Skeletal muscle satellite cell (primary cell): ENCODE measurements at regions not wholly inside any gene's neighbourhood (a gene's known extent, or its start where the extent isn't known, plus 50 kb on each side); places are given as distances from the start of the nearest gene placed in this dataset.

Source experiments
- H3K27me3 ChIP-seq: 2 replicates; pipeline ENCODE4 v1.7.0; 2013; ENCODE audit warnings: low read length; ENCODE audit not compliant: control insufficient read depth, insufficient read depth
- H3K36me3 ChIP-seq: 2 replicates; pipeline ENCODE4 v1.7.0; 2013; ENCODE audit warnings: mild to moderate bottlenecking, control low read depth, low read length; ENCODE audit not compliant: insufficient read depth
- H3K4me1 ChIP-seq: 2 replicates; pipeline ENCODE4 v1.7.0; 2013; ENCODE audit warnings: low read length; ENCODE audit not compliant: control insufficient read depth, insufficient read depth
- H3K4me2 ChIP-seq: 2 replicates; pipeline ENCODE4 v1.7.0; 2013; ENCODE audit warnings: mild to moderate bottlenecking, low read length
- H3K4me3 ChIP-seq: 2 replicates; pipeline ENCODE4 v1.7.0; 2013; ENCODE audit warnings: low read length
- H3K9ac ChIP-seq: 2 replicates; pipeline ENCODE4 v1.7.0; 2013; ENCODE audit warnings: mild to moderate bottlenecking, low read depth, low read length, moderate library complexity
- H3K9me3 ChIP-seq: replicated peaks from 2 replicates; pipeline ENCODE4 v1.7.0; 2013; ENCODE audit warnings: mild to moderate bottlenecking, control low read depth, low read length

- no peak overlapping the region for H3K4me3 ChIP-seq
- H3K4me2 ChIP-seq = no peak overlapping the region
- H3K27me3 ChIP-seq = no peaks in the 10 kb centered on the region
- H3K36me3 ChIP-seq = no peaks in the 10 kb centered on the region
- no peak overlapping the region for H3K9ac ChIP-seq
- peaks cover 3% of the 10 kb centered on the region for H3K9me3 ChIP-seq
- no peaks in the 10 kb centered on the region for H3K4me1 ChIP-seq
These were observed 743.4 kb upstream of the CTNND2 start for GRCh38 chr5:12647613-12648012.

- no peaks in the 10 kb centered on the region for H3K27me3 ChIP-seq
- no peaks in the 10 kb centered on the region for H3K4me1 ChIP-seq
- no peak overlapping the region for H3K9ac ChIP-seq
- H3K4me2 ChIP-seq = no peak overlapping the region
- peaks cover under 1% of the 10 kb centered on the region for H3K9me3 ChIP-seq
- no peaks in the 10 kb centered on the region for H3K36me3 ChIP-seq
- no peak overlapping the region for H3K4me3 ChIP-seq
These were observed 741.3 kb upstream of the CTNND2 start for GRCh38 chr5:12645582-12645981.

GRCh38 chr5:12636209-12636608 is 732.0 kb upstream of the CTNND2 start:
- H3K36me3 ChIP-seq = no peaks in the 10 kb centered on the region
- H3K27me3 ChIP-seq = no peaks in the 10 kb centered on the region
- no peak overlapping the region for H3K9ac ChIP-seq
- H3K4me2 ChIP-seq = no peak overlapping the region
- no peaks in the 10 kb centered on the region for H3K4me1 ChIP-seq
- H3K9me3 ChIP-seq = no peaks in the 10 kb centered on the region
- H3K4me3 ChIP-seq = no peak overlapping the region

- Histone ChIP-seq H3K9me3 (peaks cover 3% of the 10 kb centered on the region), H3K4me1 (no peaks in the 10 kb centered on the region), H3K36me3 (no peaks in the 10 kb centered on the region), H3K9ac (no peak overlapping the region), H3K4me2 (no peak overlapping the region), H3K4me3 (no peak overlapping the region), H3K27me3 (no peaks in the 10 kb centered on the region)
These were observed 722.3 kb upstream of the CTNND2 start for GRCh38 chr5:12626556-12626955.

GRCh38 chr5:12625667-12626263 is 721.5 kb upstream of the CTNND2 start:
- Histone ChIP-seq H3K4me2 (no peak overlapping the region), H3K4me1 (no peaks in the 10 kb centered on the region), H3K27me3 (no peaks in the 10 kb centered on the region), H3K36me3 (no peaks in the 10 kb centered on the region), H3K9me3 (peaks cover 3% of the 10 kb centered on the region), H3K9ac (no peak overlapping the region), H3K4me3 (no peak overlapping the region)

- Histone ChIP-seq H3K36me3 (no peaks in the 10 kb centered on the region), H3K9me3 (peaks cover 3% of the 10 kb centered on the region), H3K4me3 (no peak overlapping the region), H3K4me1 (no peaks in the 10 kb centered on the region), H3K27me3 (no peaks in the 10 kb centered on the region), H3K4me2 (no peak overlapping the region), H3K9ac (no peak overlapping the region)
These were observed 720.7 kb upstream of the CTNND2 start for GRCh38 chr5:12624776-12625560.

GRCh38 chr5:12623408-12623807 is 719.2 kb upstream of the CTNND2 start:
- no peak overlapping the region for H3K4me3 ChIP-seq
- H3K4me1 ChIP-seq = no peaks in the 10 kb centered on the region
- peaks cover 3% of the 10 kb centered on the region for H3K9me3 ChIP-seq
- no peak overlapping the region for H3K4me2 ChIP-seq
- H3K27me3 ChIP-seq = no peaks in the 10 kb centered on the region
- no peak overlapping the region for H3K9ac ChIP-seq
- H3K36me3 ChIP-seq = no peaks in the 10 kb centered on the region

- no peak overlapping the region for H3K4me2 ChIP-seq
- H3K9ac ChIP-seq = no peak overlapping the region
- H3K4me3 ChIP-seq = no peak overlapping the region
- H3K9me3 ChIP-seq = no peaks in the 10 kb centered on the region
- no peaks in the 10 kb centered on the region for H3K27me3 ChIP-seq
- H3K36me3 ChIP-seq = no peaks in the 10 kb centered on the region
- H3K4me1 ChIP-seq = no peaks in the 10 kb centered on the region
These were observed 711.8 kb upstream of the CTNND2 start for GRCh38 chr5:12616093-12616492.

GRCh38 chr5:12615141-12615820 is 711.0 kb upstream of the CTNND2 start:
- Histone ChIP-seq H3K9ac (no peak overlapping the region), H3K4me3 (no peak overlapping the region), H3K36me3 (no peaks in the 10 kb centered on the region), H3K4me2 (no peak overlapping the region), H3K9me3 (no peaks in the 10 kb centered on the region), H3K27me3 (no peaks in the 10 kb centered on the region), H3K4me1 (no peaks in the 10 kb centered on the region)

GRCh38 chr5:12614608-12615007 is 710.4 kb upstream of the CTNND2 start:
- Histone ChIP-seq H3K4me3 (no peak overlapping the region), H3K9me3 (no peaks in the 10 kb centered on the region), H3K9ac (no peak overlapping the region), H3K4me2 (no peak overlapping the region), H3K4me1 (no peaks in the 10 kb centered on the region), H3K27me3 (no peaks in the 10 kb centered on the region), H3K36me3 (no peaks in the 10 kb centered on the region)

- no peak overlapping the region for H3K4me3 ChIP-seq
- H3K27me3 ChIP-seq = no peaks in the 10 kb centered on the region
- H3K36me3 ChIP-seq = no peaks in the 10 kb centered on the region
- H3K9me3 ChIP-seq = peaks cover 4% of the 10 kb centered on the region
- no peak overlapping the region for H3K9ac ChIP-seq
- no peak overlapping the region for H3K4me2 ChIP-seq
- H3K4me1 ChIP-seq = no peaks in the 10 kb centered on the region
These were observed 706.9 kb upstream of the CTNND2 start for GRCh38 chr5:12611132-12611531.
